ENCODE measurements at regions not wholly inside any gene's neighbourhood (a gene's known extent, or its start where the extent isn't known, plus 50 kb on each side); places are given as distances from the start of the nearest gene placed in this dataset.
"Not testable (repeated sequence)": the region's sequence is repeated elsewhere in the genome, so short reads cannot be mapped to it uniquely, and the experiment has no call there.

- H3F3A ChIP-seq (ENCODE audit: low read depth) = no peaks in the 10 kb centered on the region
- H3K9ac ChIP-seq = no peak overlapping the region
- no peak overlapping the region for H3K4me3 ChIP-seq
- TF ChIP-seq EZH2phosphoT487 (IDR thresholded peaks at IDR 0.05) (no peak), CTCF (IDR thresholded peaks at IDR 0.05) (no peak), EZH2 (IDR thresholded peaks at IDR 0.05) (no peak)
- no peaks in the 10 kb centered on the region for H3K9me3 ChIP-seq (ENCODE audit: low read depth)
- Mint-ChIP-seq H3K36me3 (no peaks in the 10 kb centered on the region), H3K9me3 (no peaks in the 10 kb centered on the region), H3K27me3 (ENCODE audit: insufficient read depth, low read depth) (peaks cover 3% of the 10 kb centered on the region), H3K4me3 (no peak overlapping the region), H3K4me1 (peaks cover 16% of the 10 kb centered on the region), H3K27ac (no peak overlapping the region)
- H4K20me1 ChIP-seq (ENCODE audit: low read depth) = no peaks in the 10 kb centered on the region
- no peak for DNase-seq (ENCODE audit: low spot score)
- H3K4me2 ChIP-seq = no peak overlapping the region
- H3K79me2 ChIP-seq (ENCODE audit: low read depth) = no peaks in the 10 kb centered on the region
- H2AFZ ChIP-seq (replicated peaks) = no peak overlapping the region
- H3K36me3 ChIP-seq = no peaks in the 10 kb centered on the region
- H3K27ac ChIP-seq = no peak overlapping the region
- H3K4me1 ChIP-seq = no peaks in the 10 kb centered on the region
- no peaks in the 10 kb centered on the region for H3K27me3 ChIP-seq
Measured at GRCh38 chr16:26594666-26595065, 472.1 kb upstream of the C16orf82 start.

DNA sequence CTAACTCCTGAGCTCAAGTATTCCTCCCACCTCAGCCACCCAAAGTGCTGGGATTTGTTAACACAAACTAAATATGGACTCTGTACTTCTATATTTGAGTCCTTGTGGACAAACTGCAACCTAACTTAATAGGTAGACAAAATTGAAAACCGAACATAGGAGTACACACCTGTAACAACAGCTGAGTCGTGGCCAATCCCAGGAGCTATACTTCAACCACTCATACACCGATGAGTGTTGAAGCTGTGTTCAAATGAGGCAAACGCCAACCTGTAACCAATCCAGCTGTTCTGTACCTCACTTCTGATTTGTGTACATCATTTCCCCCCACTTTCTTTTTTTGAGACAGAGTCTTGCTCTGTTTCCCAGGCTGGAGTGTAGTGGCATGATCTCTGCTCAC is 471.5 kb upstream of the C16orf82 start:
- no peak for DNase-seq (ENCODE audit: low spot score)
- no peak overlapping the region for H3K9ac ChIP-seq
- no peaks in the 10 kb centered on the region for H3K36me3 ChIP-seq
- no peak overlapping the region for H3K4me3 Mint-ChIP-seq
- no peak overlapping the region for H3K4me2 ChIP-seq
- TF ChIP-seq EZH2 (IDR thresholded peaks at IDR 0.05) (no peak), EZH2phosphoT487 (IDR thresholded peaks at IDR 0.05) (no peak), CTCF (IDR thresholded peaks at IDR 0.05) (no peak)
- H3K36me3 Mint-ChIP-seq = no peaks in the 10 kb centered on the region
- H3K9me3 Mint-ChIP-seq = no peaks in the 10 kb centered on the region
- H3K27me3 ChIP-seq = no peaks in the 10 kb centered on the region
- H3K27ac ChIP-seq = no peak overlapping the region
- no peak overlapping the region for H3K4me3 ChIP-seq
- H2AFZ ChIP-seq (replicated peaks) = no peak overlapping the region
- H3K4me1 Mint-ChIP-seq = peaks cover 18% of the 10 kb centered on the region
- H3K27me3 Mint-ChIP-seq (ENCODE audit: insufficient read depth, low read depth) = peaks cover 3% of the 10 kb centered on the region
- H3K9me3 ChIP-seq (ENCODE audit: low read depth) = no peaks in the 10 kb centered on the region
- no peaks in the 10 kb centered on the region for H4K20me1 ChIP-seq (ENCODE audit: low read depth)
- no peaks in the 10 kb centered on the region for H3K4me1 ChIP-seq
- no peak overlapping the region for H3K27ac Mint-ChIP-seq
- H3F3A ChIP-seq (ENCODE audit: low read depth) = no peaks in the 10 kb centered on the region
- H3K79me2 ChIP-seq (ENCODE audit: low read depth) = no peaks in the 10 kb centered on the region

- not testable (repeated sequence) for H3K27ac ChIP-seq; H3K9me3 Mint-ChIP-seq; H3K27me3 Mint-ChIP-seq (ENCODE audit: insufficient read depth, low read depth); H3K4me3 ChIP-seq; H3K9me3 ChIP-seq (ENCODE audit: low read depth); H3K36me3 ChIP-seq; H3K36me3 Mint-ChIP-seq; H3K4me1 ChIP-seq; H3K27me3 ChIP-seq; H3K79me2 ChIP-seq (ENCODE audit: low read depth); H3K9ac ChIP-seq; DNase-seq (ENCODE audit: low spot score); H3K4me3 Mint-ChIP-seq; H3K27ac Mint-ChIP-seq; H4K20me1 ChIP-seq (ENCODE audit: low read depth); H2AFZ ChIP-seq (replicated peaks); H3F3A ChIP-seq (ENCODE audit: low read depth); H3K4me2 ChIP-seq
- peaks cover 18% of the 10 kb centered on the region for H3K4me1 Mint-ChIP-seq
Measured at GRCh38 chr16:26596033-26596432, 470.7 kb upstream of the C16orf82 start.

- peaks cover 3% of the 10 kb centered on the region for H3K27me3 Mint-ChIP-seq (ENCODE audit: insufficient read depth, low read depth)
- no peak overlapping the region for H3K27ac ChIP-seq
- peaks cover 18% of the 10 kb centered on the region for H3K4me1 Mint-ChIP-seq
- H3K4me2 ChIP-seq = no peak overlapping the region
- no peak overlapping the region for H3K27ac Mint-ChIP-seq
- no peak overlapping the region for H3K9ac ChIP-seq
- no peaks in the 10 kb centered on the region for H3K36me3 ChIP-seq
- no peaks in the 10 kb centered on the region for H4K20me1 ChIP-seq (ENCODE audit: low read depth)
- no peak overlapping the region for H3K4me3 ChIP-seq
- H3K4me1 ChIP-seq = no peaks in the 10 kb centered on the region
- H3K27me3 ChIP-seq = no peaks in the 10 kb centered on the region
- no peak overlapping the region for H2AFZ ChIP-seq (replicated peaks)
- H3K9me3 Mint-ChIP-seq = no peaks in the 10 kb centered on the region
- H3K4me3 Mint-ChIP-seq = no peak overlapping the region
- H3F3A ChIP-seq (ENCODE audit: low read depth) = no peaks in the 10 kb centered on the region
- no peak for TF ChIP-seq EZH2phosphoT487 (IDR thresholded peaks at IDR 0.05)
- TF ChIP-seq CTCF (IDR thresholded peaks at IDR 0.05) = no peak
- TF ChIP-seq EZH2 (IDR thresholded peaks at IDR 0.05) = no peak
- H3K36me3 Mint-ChIP-seq = no peaks in the 10 kb centered on the region
- no peaks in the 10 kb centered on the region for H3K9me3 ChIP-seq (ENCODE audit: low read depth)
- DNase-seq (ENCODE audit: low spot score) = no peak
- no peaks in the 10 kb centered on the region for H3K79me2 ChIP-seq (ENCODE audit: low read depth)
Measured at GRCh38 chr16:26598061-26598460, 468.7 kb upstream of the C16orf82 start.
